Gastrocnemius medialis (tissue), 4 donors: ENCODE measurements at regions not wholly inside any gene's neighbourhood (a gene's known extent, or its start where the extent isn't known, plus 50 kb on each side); places are given as distances from the start of the nearest gene placed in this dataset.

ENCODE experiments used
- ATAC-seq, 2 donors: fragments of 150-250 bp; one replicate each; pipeline ENCODE4 v1.9.1; 2016
- DNase-seq, 2 donors: peaks; one replicate each; pipeline ENCODE4 v3.0.0-alpha.2; 2019
- H3K27ac ChIP-seq, 4 donors: fragments of 200-600 bp; sonication (generic); 1 replicate in 1 of 4; 2 replicates in 3 of 4; pipeline ENCODE4 v1.5.1; 2016 to 2018; ENCODE audit warnings: mild to moderate bottlenecking in 2 of 4, moderate library complexity in 1 of 4
- H3K27me3 ChIP-seq, 3 donors: fragments of 200-600 bp; sonication (generic) in 2 of 3; 1 replicate in 1 of 3; 2 replicates in 2 of 3; pipeline versions ENCODE4 v1.5.1 to v1.6.0; 2016 to 2019; ENCODE audit warnings: mild to moderate bottlenecking in 1 of 3, moderate library complexity in 1 of 3
- H3K36me3 ChIP-seq, 2 donors: fragments of 200-600 bp; sonication (generic) in 1 of 2; one replicate each; pipeline ENCODE4 v1.5.1; 2017 to 2018
- H3K4me1 ChIP-seq, 2 donors: fragments of 200-600 bp; sonication (generic) in 1 of 2; one replicate each; pipeline ENCODE4 v1.5.1; 2016 to 2017; ENCODE audit warnings: mild to moderate bottlenecking in 2 of 2
- H3K4me3 ChIP-seq, 4 donors: fragments of 200-600 bp; sonication (generic) in 3 of 4; 1 replicate in 1 of 4; 2 replicates in 3 of 4; pipeline ENCODE4 v1.5.1; 2016 to 2019; ENCODE audit warnings: mild to moderate bottlenecking in 2 of 4
- H3K9me3 ChIP-seq, 3 donors: fragments of 200-600 bp; sonication (generic) in 2 of 3; 1 replicate in 1 of 3; 2 replicates in 2 of 3; pipeline ENCODE4 v1.5.1; 2016 to 2019
- POLR2A ChIP-seq, 2 donors: fragments of 450-650 bp; IDR thresholded peaks; one replicate each; pipeline ENCODE4 v1.6.1; 2017; ENCODE audit warnings: antibody characterized with exemption in 2 of 2, mild to moderate bottlenecking in 2 of 2, moderate library complexity in 2 of 2
- in situ Hi-C, 4 donors: fragments of 200-750 bp; cut with MboI; loops; one replicate each; pipeline versions ENCODE4 v1.15.0 to v1.8.0; 2017; ENCODE audit warnings: low sequenced_read_pairs in 4 of 4
- intact Hi-C: fragments of 100-400 bp; cut with DNase I; formaldehyde crosslinking; loops from one replicate; pipeline ENCODE4 v1.15.1; 2023; ENCODE audit warnings: low total_unique reads
- TF ChIP-seq, protein P1 (sequence below), 5 experiments: fragments of 450-650 bp in 3 of 5; fragments of 200-600 bp in 2 of 5; sonication (generic) in 2 of 5; IDR thresholded peaks in 4 of 5; conservative IDR thresholded peaks in 1 of 5; 1 replicate in 4 of 5; 2 replicates in 1 of 5; pipeline ENCODE4 v1.5.1; 2016 to 2019; ENCODE audit warnings: antibody characterized with exemption in 5 of 5, mild to moderate bottlenecking in 3 of 5, moderate library complexity in 3 of 5

DNA sequence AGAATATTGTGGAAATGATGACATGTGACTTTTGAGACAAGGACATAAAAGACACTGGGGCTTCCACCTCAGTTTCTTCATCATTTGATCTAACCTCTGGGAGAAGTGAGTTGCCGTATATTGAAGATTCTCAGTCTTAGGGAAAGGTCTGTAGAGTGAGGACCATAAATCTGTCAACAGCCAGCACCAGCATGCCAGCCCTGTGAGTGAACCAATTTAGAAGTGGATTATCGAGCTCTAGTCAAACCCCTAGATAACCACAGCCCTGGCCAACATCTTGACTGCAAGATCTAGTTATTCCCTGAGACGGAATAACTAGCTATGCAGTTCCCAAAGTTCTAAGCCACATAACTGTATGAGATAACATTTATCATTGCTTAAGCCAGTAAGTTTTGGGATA lies 108.8 kb upstream of the PTPRR start:
- Histone ChIP-seq H3K36me3 (no peaks in the 10 kb centered on the region), H3K27me3 (no peaks in the 10 kb centered on the region), H3K9me3 (no peaks in the 10 kb centered on the region), H3K4me1 (no peaks in the 10 kb centered on the region), H3K4me3 (no peak overlapping the region), H3K27ac (no peak overlapping the region)
- DNase-seq (no peak), ATAC-seq (no peak)
- in situ Hi-C loops (no loop called here), intact Hi-C loops (no loop called here)
- no peak for TF ChIP-seq POLR2A (IDR thresholded peaks at IDR 0.05)

DNA sequence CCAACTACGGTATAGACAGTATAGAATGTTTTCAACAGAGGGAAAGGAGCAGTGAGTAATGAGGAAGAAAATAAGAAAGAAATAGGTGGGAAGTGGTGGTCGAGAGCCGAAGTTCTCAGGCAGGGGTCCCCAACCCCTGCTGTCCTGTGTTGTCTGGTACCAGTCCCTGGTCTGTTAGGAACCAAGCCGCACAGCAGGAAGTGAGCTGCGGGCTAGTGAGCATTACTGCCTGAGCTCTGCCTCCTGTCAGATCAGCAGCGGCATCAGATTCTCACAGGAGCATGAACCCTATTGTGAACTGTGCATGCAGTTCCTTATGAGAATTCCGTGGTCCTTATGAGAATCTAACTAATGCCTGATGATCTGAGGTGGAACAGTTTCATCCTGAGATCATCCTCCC lies 107.3 kb upstream of the PTPRR start:
- Histone ChIP-seq H3K27me3 (no peaks in the 10 kb centered on the region), H3K27ac (no peak overlapping the region), H3K9me3 (no peaks in the 10 kb centered on the region), H3K4me1 (no peaks in the 10 kb centered on the region), H3K4me3 (no peak overlapping the region), H3K36me3 (no peaks in the 10 kb centered on the region)
- ATAC-seq (no peak), DNase-seq (no peak)
- TF ChIP-seq, protein P1, sequence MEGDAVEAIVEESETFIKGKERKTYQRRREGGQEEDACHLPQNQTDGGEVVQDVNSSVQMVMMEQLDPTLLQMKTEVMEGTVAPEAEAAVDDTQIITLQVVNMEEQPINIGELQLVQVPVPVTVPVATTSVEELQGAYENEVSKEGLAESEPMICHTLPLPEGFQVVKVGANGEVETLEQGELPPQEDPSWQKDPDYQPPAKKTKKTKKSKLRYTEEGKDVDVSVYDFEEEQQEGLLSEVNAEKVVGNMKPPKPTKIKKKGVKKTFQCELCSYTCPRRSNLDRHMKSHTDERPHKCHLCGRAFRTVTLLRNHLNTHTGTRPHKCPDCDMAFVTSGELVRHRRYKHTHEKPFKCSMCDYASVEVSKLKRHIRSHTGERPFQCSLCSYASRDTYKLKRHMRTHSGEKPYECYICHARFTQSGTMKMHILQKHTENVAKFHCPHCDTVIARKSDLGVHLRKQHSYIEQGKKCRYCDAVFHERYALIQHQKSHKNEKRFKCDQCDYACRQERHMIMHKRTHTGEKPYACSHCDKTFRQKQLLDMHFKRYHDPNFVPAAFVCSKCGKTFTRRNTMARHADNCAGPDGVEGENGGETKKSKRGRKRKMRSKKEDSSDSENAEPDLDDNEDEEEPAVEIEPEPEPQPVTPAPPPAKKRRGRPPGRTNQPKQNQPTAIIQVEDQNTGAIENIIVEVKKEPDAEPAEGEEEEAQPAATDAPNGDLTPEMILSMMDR (IDR thresholded peaks at IDR 0.05 in 4 of 5, conservative IDR thresholded peaks at IDR 0.05 in 1 of 5), result no peak
- no peak for TF ChIP-seq POLR2A (IDR thresholded peaks at IDR 0.05)
- in situ Hi-C loops, result no loop called here
- intact Hi-C loops, result no loop called here

DNA sequence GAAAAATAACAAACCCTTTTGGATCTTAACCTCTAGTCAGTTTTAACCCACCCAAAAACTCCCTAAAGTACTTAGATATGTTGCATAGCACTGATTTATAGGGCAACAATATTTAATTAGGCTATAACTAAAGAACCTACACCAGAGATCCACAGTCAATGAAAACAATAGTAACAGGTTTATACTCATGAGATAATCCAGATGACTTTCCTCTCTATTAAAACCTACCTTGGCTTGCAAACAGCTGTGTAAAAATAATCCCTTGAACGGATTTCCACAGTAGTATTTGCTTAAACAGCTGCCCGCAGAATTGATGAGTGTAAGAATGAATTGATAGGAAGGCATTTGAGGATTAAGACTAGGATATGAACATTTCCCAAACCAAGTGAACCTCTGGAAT lies 104.3 kb upstream of the PTPRR start:
- Histone ChIP-seq H3K27me3 (no peaks in the 10 kb centered on the region), H3K4me3 (no peak overlapping the region), H3K4me1 (no peaks in the 10 kb centered on the region), H3K9me3 (no peaks in the 10 kb centered on the region), H3K27ac (no peak overlapping the region), H3K36me3 (no peaks in the 10 kb centered on the region)
- DNase-seq (no peak), ATAC-seq (no peak)
- intact Hi-C loops (no loop called here), in situ Hi-C loops (no loop called here)
- no peak for TF ChIP-seq POLR2A (IDR thresholded peaks at IDR 0.05)
- TF ChIP-seq, protein P1 (IDR thresholded peaks at IDR 0.05 in 4 of 5, conservative IDR thresholded peaks at IDR 0.05 in 1 of 5), result no peak

DNA sequence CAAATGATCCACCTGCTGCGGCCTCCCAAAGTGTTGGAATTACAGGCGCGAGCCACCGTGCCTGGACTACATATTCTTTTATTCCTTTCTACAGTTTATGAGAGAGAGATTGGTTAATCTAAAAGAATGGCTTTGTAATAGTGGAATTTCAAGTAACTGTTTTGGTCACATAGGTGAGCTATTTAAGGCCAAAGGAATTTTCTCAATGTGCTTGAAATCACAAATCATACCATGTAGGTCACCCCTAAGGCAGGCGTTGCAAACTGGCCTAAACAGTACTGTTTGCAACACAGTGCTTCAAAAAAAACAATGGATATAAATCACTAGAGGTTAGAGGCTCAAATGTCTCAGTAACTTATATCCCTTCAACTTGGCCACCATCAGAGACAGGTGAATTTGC lies 103.7 kb upstream of the PTPRR start:
- Histone ChIP-seq H3K27ac (no peak overlapping the region), H3K36me3 (no peaks in the 10 kb centered on the region), H3K4me1 (no peaks in the 10 kb centered on the region), H3K4me3 (no peak overlapping the region), H3K9me3 (no peaks in the 10 kb centered on the region), H3K27me3 (no peaks in the 10 kb centered on the region)
- DNase-seq (no peak), ATAC-seq (no peak)
- intact Hi-C loops (no loop called here), in situ Hi-C loops (no loop called here)
- TF ChIP-seq, protein P1 (IDR thresholded peaks at IDR 0.05 in 4 of 5, conservative IDR thresholded peaks at IDR 0.05 in 1 of 5), result no peak
- no peak for TF ChIP-seq POLR2A (IDR thresholded peaks at IDR 0.05)

DNA sequence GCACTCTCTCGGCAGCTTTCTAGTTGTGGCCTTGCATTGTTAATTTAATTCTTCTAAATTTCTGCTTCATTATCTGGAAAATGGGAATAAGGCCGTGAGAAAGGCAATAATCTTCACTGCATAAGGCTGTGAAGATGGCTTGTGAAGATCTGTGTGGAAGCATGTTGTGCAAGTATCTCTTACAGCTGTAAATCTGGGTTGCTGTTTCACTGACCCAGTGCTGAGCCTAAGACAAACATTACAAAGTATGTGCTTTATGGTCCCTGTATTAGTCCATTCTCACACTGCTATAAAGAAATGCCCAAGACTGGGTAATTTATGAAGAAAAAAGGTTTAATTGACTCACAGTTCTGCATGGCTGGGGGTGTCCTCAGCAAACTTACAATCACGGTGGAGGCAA lies 101.0 kb upstream of the PTPRR start:
- H3K4me3 ChIP-seq, result no peak overlapping the region
- H3K4me1 ChIP-seq, result no peaks in the 10 kb centered on the region
- no peak for TF ChIP-seq POLR2A (IDR thresholded peaks at IDR 0.05)
- TF ChIP-seq, protein P1 (IDR thresholded peaks at IDR 0.05 in 4 of 5, conservative IDR thresholded peaks at IDR 0.05 in 1 of 5), result no peak
- no peaks in the 10 kb centered on the region for H3K9me3 ChIP-seq
- ATAC-seq (no peak), DNase-seq (no peak)
- no peak overlapping the region for H3K27ac ChIP-seq
- in situ Hi-C loops, result no loop called here
- intact Hi-C loops, result no loop called here
- H3K27me3 ChIP-seq, result no peaks in the 10 kb centered on the region
- no peaks in the 10 kb centered on the region for H3K36me3 ChIP-seq
